Osteoblast (primary cell): ENCODE measurements at regions not wholly inside any gene's neighbourhood (a gene's known extent, or its start where the extent isn't known, plus 50 kb on each side); places are given as distances from the start of the nearest gene placed in this dataset.

Experiments
- DNase-seq: peaks from one replicate; pipeline ENCODE4 v3.0.0; 2011; ENCODE audit warnings: low spot score, mixed read lengths; ENCODE audit not compliant: insufficient read length; ENCODE audit errors: missing footprints
- H2AFZ ChIP-seq: 2 replicates; pipeline ENCODE4 v1.6.0; 2011; ENCODE audit warnings: mild to moderate bottlenecking, low read length
- H3K27ac ChIP-seq: 2 replicates; pipeline ENCODE4 v1.5.1; 2011; ENCODE audit warnings: mild to moderate bottlenecking, low read depth, low read length, moderate library complexity
- H3K27me3 ChIP-seq: 2 replicates; pipeline ENCODE4 v1.6.0; 2012; ENCODE audit warnings: mild to moderate bottlenecking, control low read depth, inconsistent platforms, low read length, moderate library complexity; ENCODE audit not compliant: insufficient read depth
- H3K36me3 ChIP-seq: 2 replicates; pipeline ENCODE4 v1.5.1; 2011; ENCODE audit warnings: mild to moderate bottlenecking, low read length, control low read depth, moderate library complexity; ENCODE audit not compliant: insufficient read depth
- H3K4me1 ChIP-seq: 2 replicates; pipeline ENCODE4 v1.5.1; 2011; ENCODE audit warnings: mild to moderate bottlenecking, low read length, control low read depth, moderate library complexity; ENCODE audit not compliant: insufficient read depth
- H3K4me2 ChIP-seq: 2 replicates; pipeline ENCODE4 v1.6.0; 2011; ENCODE audit warnings: mild to moderate bottlenecking, low read length; ENCODE audit not compliant: insufficient read depth
- H3K4me3 ChIP-seq: fragments of 200-600 bp; sonication (generic); 3 replicates; pipeline ENCODE4 v1.5.1; 2012; ENCODE audit warnings: mild to moderate bottlenecking, low read length, inconsistent platforms; ENCODE audit not compliant: insufficient read depth
- H3K79me2 ChIP-seq: 2 replicates; pipeline ENCODE4 v1.6.0; 2012; ENCODE audit warnings: mild to moderate bottlenecking, low read length, control low read depth, inconsistent platforms; ENCODE audit not compliant: insufficient read depth
- H3K9me3 ChIP-seq: 2 replicates; pipeline ENCODE4 v1.5.1; 2011; ENCODE audit warnings: low read depth, low read length, control low read depth
- H4K20me1 ChIP-seq: 2 replicates; pipeline ENCODE4 v1.6.0; 2012; ENCODE audit warnings: mild to moderate bottlenecking, low read length, control low read depth; ENCODE audit not compliant: insufficient read depth
- TF ChIP-seq, protein P1 (sequence below): IDR thresholded peaks from 2 replicates; pipeline ENCODE4 v1.5.1; 2011; ENCODE audit warnings: mild to moderate bottlenecking, low read depth, low read length, moderate library complexity; ENCODE audit errors: extremely low read depth

DNA sequence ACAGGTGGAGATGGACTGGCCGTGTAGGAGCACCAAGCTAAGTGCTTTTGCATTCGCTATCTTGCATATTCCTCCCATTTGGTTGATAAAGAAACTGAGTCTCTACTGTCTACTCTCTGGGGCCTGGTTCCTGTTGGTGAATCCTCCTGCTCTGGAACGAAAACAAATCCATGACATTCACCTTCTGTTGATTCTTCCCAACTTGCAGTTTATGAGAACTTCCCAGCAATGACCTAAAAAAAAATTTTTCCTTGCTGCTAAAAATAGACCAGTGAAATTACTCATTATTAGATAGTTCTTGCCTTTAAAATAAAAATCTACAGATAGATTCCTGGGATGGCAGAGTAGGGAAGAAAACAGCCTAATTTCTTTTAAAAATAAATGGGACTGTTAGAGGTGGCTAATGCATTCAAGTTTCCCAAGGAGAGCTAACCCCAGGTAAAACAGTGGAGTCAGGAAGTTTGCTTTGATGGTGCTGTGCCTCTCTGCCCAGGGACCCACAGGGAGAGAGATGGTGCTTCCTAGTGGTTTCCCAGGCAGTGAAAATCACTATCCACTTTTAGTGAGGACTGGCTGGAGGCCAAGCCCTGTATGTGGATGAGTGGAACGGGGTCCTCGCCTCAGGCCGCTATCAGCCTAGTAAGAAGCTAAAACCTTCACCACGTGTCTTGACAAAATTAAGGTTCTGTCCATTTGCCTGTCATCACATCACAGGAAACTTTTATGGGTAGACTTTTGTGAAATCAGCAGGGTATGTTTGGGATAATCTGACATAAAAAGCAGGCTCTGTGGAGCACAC lies 68.4 kb upstream of the NR3C1 start:
- no peak overlapping the region for H2AFZ ChIP-seq
- no peaks in the 10 kb centered on the region for H3K27me3 ChIP-seq
- no peaks in the 10 kb centered on the region for H3K79me2 ChIP-seq
- H3K9me3 ChIP-seq: no peaks in the 10 kb centered on the region
- DNase-seq: peak; percentile 17
- no peaks in the 10 kb centered on the region for H4K20me1 ChIP-seq
- H3K4me2 ChIP-seq: peak overlapping the region; percentile 0
- peaks cover 14% of the 10 kb centered on the region for H3K4me1 ChIP-seq
- no peak overlapping the region for H3K4me3 ChIP-seq
- H3K27ac ChIP-seq: peak overlapping the region; percentile 34
- no peaks in the 10 kb centered on the region for H3K36me3 ChIP-seq
- TF ChIP-seq, protein P1, sequence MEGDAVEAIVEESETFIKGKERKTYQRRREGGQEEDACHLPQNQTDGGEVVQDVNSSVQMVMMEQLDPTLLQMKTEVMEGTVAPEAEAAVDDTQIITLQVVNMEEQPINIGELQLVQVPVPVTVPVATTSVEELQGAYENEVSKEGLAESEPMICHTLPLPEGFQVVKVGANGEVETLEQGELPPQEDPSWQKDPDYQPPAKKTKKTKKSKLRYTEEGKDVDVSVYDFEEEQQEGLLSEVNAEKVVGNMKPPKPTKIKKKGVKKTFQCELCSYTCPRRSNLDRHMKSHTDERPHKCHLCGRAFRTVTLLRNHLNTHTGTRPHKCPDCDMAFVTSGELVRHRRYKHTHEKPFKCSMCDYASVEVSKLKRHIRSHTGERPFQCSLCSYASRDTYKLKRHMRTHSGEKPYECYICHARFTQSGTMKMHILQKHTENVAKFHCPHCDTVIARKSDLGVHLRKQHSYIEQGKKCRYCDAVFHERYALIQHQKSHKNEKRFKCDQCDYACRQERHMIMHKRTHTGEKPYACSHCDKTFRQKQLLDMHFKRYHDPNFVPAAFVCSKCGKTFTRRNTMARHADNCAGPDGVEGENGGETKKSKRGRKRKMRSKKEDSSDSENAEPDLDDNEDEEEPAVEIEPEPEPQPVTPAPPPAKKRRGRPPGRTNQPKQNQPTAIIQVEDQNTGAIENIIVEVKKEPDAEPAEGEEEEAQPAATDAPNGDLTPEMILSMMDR: no peak

GRCh38 chr5:143471041-143471509 lies 67.6 kb upstream of the NR3C1 start:
- Histone ChIP-seq H4K20me1 (no peaks in the 10 kb centered on the region), H3K36me3 (no peaks in the 10 kb centered on the region), H3K9me3 (no peaks in the 10 kb centered on the region), H3K4me3 (no peak overlapping the region), H3K27ac (peak overlapping the region; percentile 34), H3K4me2 (peak overlapping the region; percentile 0), H3K79me2 (no peaks in the 10 kb centered on the region), H2AFZ (peak overlapping the region; percentile 45), H3K27me3 (no peaks in the 10 kb centered on the region), H3K4me1 (peaks cover 14% of the 10 kb centered on the region)
- peak; percentile 17 for DNase-seq
- TF ChIP-seq, protein P1: no peak

DNA sequence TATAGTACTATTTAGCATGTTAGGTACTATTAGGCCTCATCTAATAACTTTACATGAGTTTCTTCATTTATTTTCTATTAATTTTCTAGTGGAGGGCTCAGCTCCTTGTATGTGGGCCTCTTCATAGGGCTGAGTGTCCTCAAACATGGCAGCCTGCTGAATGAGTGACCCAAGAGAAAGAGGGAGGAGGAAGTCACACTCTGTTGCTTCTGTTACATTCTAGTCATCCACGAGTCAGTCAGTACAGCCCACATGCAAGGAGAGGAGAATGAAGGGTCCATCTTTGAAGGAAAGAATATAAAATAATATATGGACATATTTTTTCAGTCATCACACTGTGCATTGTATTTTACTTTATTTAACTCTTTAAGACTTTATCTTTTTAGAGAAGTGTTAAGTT lies 66.6 kb upstream of the NR3C1 start:
- peaks cover 14% of the 10 kb centered on the region for H3K4me1 ChIP-seq
- H3K79me2 ChIP-seq: no peaks in the 10 kb centered on the region
- H3K4me2 ChIP-seq: no peak overlapping the region
- no peaks in the 10 kb centered on the region for H4K20me1 ChIP-seq
- no peaks in the 10 kb centered on the region for H3K9me3 ChIP-seq
- no peak overlapping the region for H3K4me3 ChIP-seq
- no peaks in the 10 kb centered on the region for H3K36me3 ChIP-seq
- no peak overlapping the region for H3K27ac ChIP-seq
- no peak overlapping the region for H2AFZ ChIP-seq
- no peak for DNase-seq
- TF ChIP-seq, protein P1: no peak
- H3K27me3 ChIP-seq: no peaks in the 10 kb centered on the region

DNA sequence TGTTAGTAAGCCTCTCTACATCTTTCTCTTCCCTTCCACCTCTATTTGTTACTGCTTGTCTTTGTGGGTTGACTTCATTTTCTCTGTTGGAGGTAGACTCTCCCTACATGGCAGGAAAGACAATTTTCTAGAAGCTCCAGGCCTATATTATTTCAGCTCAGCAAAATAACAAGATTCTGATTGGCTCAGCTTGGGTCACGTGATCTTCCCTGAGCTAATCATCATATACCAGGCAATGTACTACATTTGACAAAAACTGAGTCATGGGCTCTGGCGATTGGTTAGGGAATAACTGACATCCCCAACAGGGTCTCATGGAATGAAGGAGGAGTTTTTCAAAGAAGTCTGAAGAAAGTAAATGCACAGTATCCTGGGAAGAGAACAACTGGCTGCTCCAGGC lies 65.6 kb upstream of the NR3C1 start:
- TF ChIP-seq, protein P1: no peak
- Histone ChIP-seq H3K4me3 (no peak overlapping the region), H3K79me2 (no peaks in the 10 kb centered on the region), H3K4me2 (no peak overlapping the region), H3K9me3 (no peaks in the 10 kb centered on the region), H3K27me3 (no peaks in the 10 kb centered on the region), H3K36me3 (no peaks in the 10 kb centered on the region), H4K20me1 (no peaks in the 10 kb centered on the region), H2AFZ (no peak overlapping the region), H3K27ac (no peak overlapping the region), H3K4me1 (peaks cover 14% of the 10 kb centered on the region)
- DNase-seq: no peak
